ENCODE measurements at regions not wholly inside any gene's neighbourhood (a gene's known extent, or its start where the extent isn't known, plus 50 kb on each side); places are given as distances from the start of the nearest gene placed in this dataset.

GRCh38 chr1:177597393-177597792 lies 372.5 kb downstream of the SEC16B start:
- no peaks in the 10 kb centered on the region for H3K4me1 ChIP-seq (ENCODE audit: control insufficient read depth in 4 of 4, insufficient read depth in 4 of 4, low read length in 3 of 4)
- H3K9ac ChIP-seq (ENCODE audit: low read depth in 1 of 2, low read length in 2 of 2), result no peak overlapping the region
- DNase-seq (ENCODE audit: low spot score), result no peak
- H3K27me3 ChIP-seq (ENCODE audit: control insufficient read depth in 4 of 4, insufficient read depth in 4 of 4, low read length in 3 of 4), result no peaks in the 10 kb centered on the region
- no peak overlapping the region for H3K27ac ChIP-seq (ENCODE audit: low read depth in 1 of 2, low read length in 2 of 2)
- no peaks in the 10 kb centered on the region for H3K9me3 ChIP-seq (ENCODE audit: control insufficient read depth in 4 of 4, low read length in 3 of 4)
- no peaks in the 10 kb centered on the region for H3K36me3 ChIP-seq (ENCODE audit: control insufficient read depth in 4 of 4, insufficient read depth in 3 of 4, low read depth in 1 of 4, low read length in 3 of 4)
- TF ChIP-seq HNF4G (IDR thresholded peaks at IDR 0.05) (no peak), EGR1 (IDR thresholded peaks at IDR 0.05; ENCODE audit: low read depth in 2 of 2) (no peak), GABPA (IDR thresholded peaks at IDR 0.05 in 1 of 2, conservative IDR thresholded peaks at IDR 0.05 in 1 of 2) (no peak), RXRA (IDR thresholded peaks at IDR 0.05) (no peak), FOXA2 (IDR thresholded peaks at IDR 0.05) (no peak), SP1 (IDR thresholded peaks at IDR 0.05) (no peak), FOXA1 (IDR thresholded peaks at IDR 0.05) (no peak), JUND (IDR thresholded peaks at IDR 0.05) (no peak), ZBTB33 (IDR thresholded peaks at IDR 0.05) (no peak), YY1 (IDR thresholded peaks at IDR 0.05) (no peak), MAX (IDR thresholded peaks at IDR 0.05) (no peak)
- TF ChIP-seq, protein P1, sequence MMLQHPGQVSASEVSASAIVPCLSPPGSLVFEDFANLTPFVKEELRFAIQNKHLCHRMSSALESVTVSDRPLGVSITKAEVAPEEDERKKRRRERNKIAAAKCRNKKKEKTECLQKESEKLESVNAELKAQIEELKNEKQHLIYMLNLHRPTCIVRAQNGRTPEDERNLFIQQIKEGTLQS (IDR thresholded peaks at IDR 0.05), result no peak
- TF ChIP-seq, protein P2, sequence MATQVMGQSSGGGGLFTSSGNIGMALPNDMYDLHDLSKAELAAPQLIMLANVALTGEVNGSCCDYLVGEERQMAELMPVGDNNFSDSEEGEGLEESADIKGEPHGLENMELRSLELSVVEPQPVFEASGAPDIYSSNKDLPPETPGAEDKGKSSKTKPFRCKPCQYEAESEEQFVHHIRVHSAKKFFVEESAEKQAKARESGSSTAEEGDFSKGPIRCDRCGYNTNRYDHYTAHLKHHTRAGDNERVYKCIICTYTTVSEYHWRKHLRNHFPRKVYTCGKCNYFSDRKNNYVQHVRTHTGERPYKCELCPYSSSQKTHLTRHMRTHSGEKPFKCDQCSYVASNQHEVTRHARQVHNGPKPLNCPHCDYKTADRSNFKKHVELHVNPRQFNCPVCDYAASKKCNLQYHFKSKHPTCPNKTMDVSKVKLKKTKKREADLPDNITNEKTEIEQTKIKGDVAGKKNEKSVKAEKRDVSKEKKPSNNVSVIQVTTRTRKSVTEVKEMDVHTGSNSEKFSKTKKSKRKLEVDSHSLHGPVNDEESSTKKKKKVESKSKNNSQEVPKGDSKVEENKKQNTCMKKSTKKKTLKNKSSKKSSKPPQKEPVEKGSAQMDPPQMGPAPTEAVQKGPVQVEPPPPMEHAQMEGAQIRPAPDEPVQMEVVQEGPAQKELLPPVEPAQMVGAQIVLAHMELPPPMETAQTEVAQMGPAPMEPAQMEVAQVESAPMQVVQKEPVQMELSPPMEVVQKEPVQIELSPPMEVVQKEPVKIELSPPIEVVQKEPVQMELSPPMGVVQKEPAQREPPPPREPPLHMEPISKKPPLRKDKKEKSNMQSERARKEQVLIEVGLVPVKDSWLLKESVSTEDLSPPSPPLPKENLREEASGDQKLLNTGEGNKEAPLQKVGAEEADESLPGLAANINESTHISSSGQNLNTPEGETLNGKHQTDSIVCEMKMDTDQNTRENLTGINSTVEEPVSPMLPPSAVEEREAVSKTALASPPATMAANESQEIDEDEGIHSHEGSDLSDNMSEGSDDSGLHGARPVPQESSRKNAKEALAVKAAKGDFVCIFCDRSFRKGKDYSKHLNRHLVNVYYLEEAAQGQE (IDR thresholded peaks at IDR 0.05), result no peak
- H3K4me3 ChIP-seq (ENCODE audit: low read depth in 1 of 3, low read length in 3 of 3), result no peak overlapping the region

DNA sequence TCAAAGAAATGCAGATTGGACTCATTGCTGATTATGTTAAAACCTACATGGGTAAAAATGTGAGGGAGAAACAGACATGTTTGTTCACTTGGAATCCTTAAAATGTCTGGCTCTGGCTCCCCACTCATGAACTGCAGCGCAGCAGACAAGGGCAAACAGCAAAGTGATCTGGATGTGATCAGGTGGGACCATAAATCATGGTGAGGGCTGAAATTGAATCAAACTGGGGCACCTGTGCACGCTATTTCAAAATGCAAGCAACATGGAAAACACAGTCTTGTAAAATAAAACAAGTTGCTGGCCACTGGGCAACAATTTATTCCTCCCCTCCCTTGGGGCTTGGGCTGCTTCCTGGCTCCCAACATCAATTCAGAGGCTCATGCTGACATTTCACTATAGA lies 373.4 kb downstream of the SEC16B start:
- H3K4me1 ChIP-seq (ENCODE audit: control insufficient read depth in 4 of 4, insufficient read depth in 4 of 4, low read length in 3 of 4), result no peaks in the 10 kb centered on the region
- no peaks in the 10 kb centered on the region for H3K9me3 ChIP-seq (ENCODE audit: control insufficient read depth in 4 of 4, low read length in 3 of 4)
- H3K9ac ChIP-seq (ENCODE audit: low read depth in 1 of 2, low read length in 2 of 2), result no peak overlapping the region
- H3K27me3 ChIP-seq (ENCODE audit: control insufficient read depth in 4 of 4, insufficient read depth in 4 of 4, low read length in 3 of 4), result no peaks in the 10 kb centered on the region
- TF ChIP-seq, protein P3, sequence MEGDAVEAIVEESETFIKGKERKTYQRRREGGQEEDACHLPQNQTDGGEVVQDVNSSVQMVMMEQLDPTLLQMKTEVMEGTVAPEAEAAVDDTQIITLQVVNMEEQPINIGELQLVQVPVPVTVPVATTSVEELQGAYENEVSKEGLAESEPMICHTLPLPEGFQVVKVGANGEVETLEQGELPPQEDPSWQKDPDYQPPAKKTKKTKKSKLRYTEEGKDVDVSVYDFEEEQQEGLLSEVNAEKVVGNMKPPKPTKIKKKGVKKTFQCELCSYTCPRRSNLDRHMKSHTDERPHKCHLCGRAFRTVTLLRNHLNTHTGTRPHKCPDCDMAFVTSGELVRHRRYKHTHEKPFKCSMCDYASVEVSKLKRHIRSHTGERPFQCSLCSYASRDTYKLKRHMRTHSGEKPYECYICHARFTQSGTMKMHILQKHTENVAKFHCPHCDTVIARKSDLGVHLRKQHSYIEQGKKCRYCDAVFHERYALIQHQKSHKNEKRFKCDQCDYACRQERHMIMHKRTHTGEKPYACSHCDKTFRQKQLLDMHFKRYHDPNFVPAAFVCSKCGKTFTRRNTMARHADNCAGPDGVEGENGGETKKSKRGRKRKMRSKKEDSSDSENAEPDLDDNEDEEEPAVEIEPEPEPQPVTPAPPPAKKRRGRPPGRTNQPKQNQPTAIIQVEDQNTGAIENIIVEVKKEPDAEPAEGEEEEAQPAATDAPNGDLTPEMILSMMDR (IDR thresholded peaks at IDR 0.05; ENCODE audit: low read depth, low read length, missing input control), result no peak
- TF ChIP-seq, protein P2 (IDR thresholded peaks at IDR 0.05), result no peak
- no peak for TF ChIP-seq SP1 (IDR thresholded peaks at IDR 0.05)
- no peak for TF ChIP-seq FOXA1 (IDR thresholded peaks at IDR 0.05)
- no peak for TF ChIP-seq TAF1 (conservative IDR thresholded peaks at IDR 0.05)
- TF ChIP-seq RAD21 (IDR thresholded peaks at IDR 0.05), result no peak
- no peak for TF ChIP-seq EGR1 (IDR thresholded peaks at IDR 0.05; ENCODE audit: low read depth in 2 of 2)
- no peak for TF ChIP-seq HNF4A (conservative IDR thresholded peaks at IDR 0.05)
- TF ChIP-seq HNF4G (IDR thresholded peaks at IDR 0.05), result no peak
- no peak for TF ChIP-seq NR2F2 (IDR thresholded peaks at IDR 0.05)
- TF ChIP-seq FOXA2 (IDR thresholded peaks at IDR 0.05), result no peak
- TF ChIP-seq, protein P1 (IDR thresholded peaks at IDR 0.05), result no peak
- no peak for TF ChIP-seq ZBTB33 (IDR thresholded peaks at IDR 0.05)
- H3K27ac ChIP-seq (ENCODE audit: low read depth in 1 of 2, low read length in 2 of 2), result no peak overlapping the region
- WGBS, result 81% methylated on average over 2 of the region's 2 CpGs
- no peak overlapping the region for H3K4me3 ChIP-seq (ENCODE audit: low read depth in 1 of 3, low read length in 3 of 3)
- no peaks in the 10 kb centered on the region for H3K36me3 ChIP-seq (ENCODE audit: control insufficient read depth in 4 of 4, insufficient read depth in 3 of 4, low read depth in 1 of 4, low read length in 3 of 4)
- no peak for DNase-seq (ENCODE audit: low spot score)
